CD14-positive monocyte (primary cell): ENCODE measurements at regions not wholly inside any gene's neighbourhood (a gene's known extent, or its start where the extent isn't known, plus 50 kb on each side); places are given as distances from the start of the nearest gene placed in this dataset.

ENCODE experiments used
- DNase-seq, 3 donors: peaks; one replicate each; pipeline ENCODE4 v3.0.0-alpha.2; 2011 to 2022
- H2AFZ ChIP-seq: 2 replicates; pipeline ENCODE4 v1.6.0; 2012; ENCODE audit warnings: mild to moderate bottlenecking, low read depth, low read length, inconsistent platforms; ENCODE audit not compliant: insufficient read depth, poor library complexity, severe bottlenecking
- H3K27ac ChIP-seq, 2 donors: 1 replicate in 1 of 2; 2 replicates in 1 of 2; pipeline ENCODE4 v1.5.1; 2012 to 2013; ENCODE audit warnings: low read length in 2 of 2, control low read depth in 1 of 2, inconsistent platforms in 1 of 2, low read depth in 1 of 2, mild to moderate bottlenecking in 1 of 2
- H3K27me3 ChIP-seq, 2 donors: one replicate each; pipeline versions ENCODE4 v1.6.0 to v1.6.1; 2011 to 2013; ENCODE audit warnings: low read length in 2 of 2; ENCODE audit not compliant: control insufficient read depth in 2 of 2, insufficient read depth in 2 of 2
- H3K36me3 ChIP-seq, 2 donors: replicated peaks in 1 of 2; 1 replicate in 1 of 2; 2 replicates in 1 of 2; pipeline versions ENCODE4 v1.5.1 to v1.6.1; 2012 to 2013; ENCODE audit warnings: low read length in 2 of 2, control low read depth in 1 of 2, inconsistent platforms in 1 of 2, mild to moderate bottlenecking in 1 of 2; ENCODE audit not compliant: insufficient read depth in 2 of 2, control insufficient read depth in 1 of 2
- H3K4me1 ChIP-seq, 2 donors: 1 replicate in 1 of 2; 2 replicates in 1 of 2; pipeline versions ENCODE4 v1.5.1 to v1.6.1; 2012 to 2013; ENCODE audit warnings: low read length in 2 of 2, control low read depth in 1 of 2, inconsistent platforms in 1 of 2, mild to moderate bottlenecking in 1 of 2, moderate library complexity in 1 of 2; ENCODE audit not compliant: insufficient read depth in 2 of 2, control insufficient read depth in 1 of 2
- H3K4me2 ChIP-seq: replicated peaks from 2 replicates; pipeline ENCODE3; 2012; ENCODE audit warnings: low read length, moderate library complexity, mild to moderate bottlenecking; ENCODE audit not compliant: poor library complexity, severe bottlenecking; ENCODE audit errors: extremely low read depth
- H3K4me3 ChIP-seq, 3 experiments: fragments of 200-600 bp in 1 of 3; sonication (generic) in 1 of 3; replicated peaks in 1 of 3; 1 replicate in 2 of 3; 2 replicates in 1 of 3; pipeline ENCODE4 v1.5.1; 2011 to 2013; ENCODE audit warnings: low read length in 3 of 3, mild to moderate bottlenecking in 3 of 3, control low read depth in 2 of 3, low read depth in 2 of 3, inconsistent platforms in 1 of 3, moderate library complexity in 1 of 3
- H3K79me2 ChIP-seq: 2 replicates; pipeline ENCODE4 v1.6.0; 2012; ENCODE audit warnings: mild to moderate bottlenecking, control low read depth, inconsistent platforms, low read length, moderate library complexity; ENCODE audit not compliant: insufficient read depth
- H3K9ac ChIP-seq: 2 replicates; pipeline ENCODE4 v1.6.0; 2017; ENCODE audit warnings: low read length, mild to moderate bottlenecking; ENCODE audit not compliant: insufficient read depth, poor library complexity, severe bottlenecking
- H3K9me3 ChIP-seq, 2 donors: replicated peaks in 1 of 2; 1 replicate in 1 of 2; 2 replicates in 1 of 2; pipeline versions ENCODE4 v1.5.1 to v1.6.1; 2012 to 2013; ENCODE audit warnings: low read length in 2 of 2, control low read depth in 1 of 2; ENCODE audit not compliant: control insufficient read depth in 1 of 2, insufficient read depth in 1 of 2
- H4K20me1 ChIP-seq: 2 replicates; pipeline ENCODE4 v1.6.0; 2012; ENCODE audit warnings: mild to moderate bottlenecking, low read length, control low read depth, moderate library complexity; ENCODE audit not compliant: insufficient read depth
- H3K27ac Mint-ChIP-seq, 7 donors: one replicate each; pipeline ENCODE4 v1.8.0; 2020; ENCODE audit warnings: mild to moderate bottlenecking in 7 of 7, mixed read lengths in 7 of 7, moderate library complexity in 6 of 7, inconsistent platforms in 2 of 7
- H3K27me3 Mint-ChIP-seq, 3 donors: one replicate each; pipeline ENCODE4 v1.8.0; 2021 to 2022; ENCODE audit warnings: low read depth in 3 of 3, mild to moderate bottlenecking in 3 of 3, mixed read lengths in 3 of 3, moderate library complexity in 3 of 3, inconsistent platforms in 1 of 3
- H3K36me3 Mint-ChIP-seq, 2 donors: one replicate each; pipeline ENCODE4 v1.8.0; 2020; ENCODE audit warnings: mixed read lengths in 2 of 2, inconsistent platforms in 1 of 2, mild to moderate bottlenecking in 1 of 2
- H3K4me1 Mint-ChIP-seq: one replicate; pipeline ENCODE4 v1.8.0; 2020; ENCODE audit warnings: mild to moderate bottlenecking, mixed read lengths
- H3K4me3 Mint-ChIP-seq, 2 donors: one replicate each; pipeline ENCODE4 v1.8.0; 2020; ENCODE audit warnings: mild to moderate bottlenecking in 2 of 2, mixed read lengths in 2 of 2, moderate library complexity in 1 of 2
- H3K9me3 Mint-ChIP-seq, 7 donors: one replicate each; pipeline ENCODE4 v1.8.0; 2020 to 2022; ENCODE audit warnings: mixed read lengths in 7 of 7, mild to moderate bottlenecking in 6 of 7, moderate library complexity in 6 of 7, inconsistent platforms in 2 of 7
- WGBS: methylation state at CpG from one replicate; pipeline ENCODE4 v1.1.5; 2013; ENCODE audit warnings: missing lambda C conversion rate; ENCODE audit not compliant: insufficient coverage; 5-methylcytosine and 5-hydroxymethylcytosine counted together
- intact Hi-C, 2 donors: fragments of 100-400 bp; cut with micrococcal nuclease; formaldehyde crosslinking; loops; one replicate each; pipeline versions ENCODE4 v1.15.0 to v1.15.1; 2023
- TF ChIP-seq, protein P1 (sequence below): fragments of 200-600 bp; IDR thresholded peaks from one replicate; pipeline ENCODE4 v1.8.0; 2022; ENCODE audit warnings: antibody characterized with exemption, mild to moderate bottlenecking

DNA sequence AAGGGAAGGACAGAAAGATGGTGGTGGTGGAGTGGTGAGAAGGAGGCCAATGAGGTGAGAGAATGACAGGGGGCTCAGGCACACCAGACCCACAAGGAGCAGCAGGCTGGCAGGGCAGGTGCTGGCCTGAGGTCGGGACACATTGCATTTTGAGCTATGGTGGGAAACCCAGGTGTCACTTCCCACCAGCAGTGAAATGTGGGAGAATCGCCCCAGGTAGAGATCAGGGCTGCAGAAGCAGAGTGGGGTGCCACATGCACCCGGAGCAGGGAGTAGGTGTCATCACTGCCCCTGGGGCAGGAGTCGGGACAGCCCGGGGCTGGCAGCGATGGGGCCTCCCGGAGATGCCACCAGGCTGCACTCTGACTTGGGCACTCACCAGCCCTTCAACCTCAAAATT is 315.8 kb downstream of the BCL11B start:
- H3K27me3 Mint-ChIP-seq: peaks cover 0 to 14% (median 7%) of the 10 kb centered on the region in 3 donors
- no peak overlapping the region for H3K4me2 ChIP-seq

DNA sequence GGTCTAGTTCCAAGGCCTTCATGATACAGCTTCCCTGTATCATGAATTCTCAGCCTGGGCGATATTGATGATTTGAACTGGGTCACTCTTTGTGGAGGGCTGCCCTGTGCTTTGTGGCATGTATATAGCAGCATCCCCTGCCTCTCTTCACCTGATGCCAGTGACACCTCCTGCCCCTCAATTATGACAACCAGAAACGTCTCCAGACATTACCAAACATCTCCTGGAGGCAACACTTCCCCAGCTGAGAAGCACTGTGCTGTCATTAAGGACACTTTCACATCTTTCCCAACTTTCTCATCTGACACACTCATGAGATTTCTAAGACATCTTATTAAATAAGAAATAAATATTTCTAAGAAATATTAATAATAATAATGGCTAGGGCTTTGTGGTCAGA is 315.3 kb downstream of the BCL11B start:
- Histone ChIP-seq H3K9ac (no peak overlapping the region), H3K4me2 (no peak overlapping the region), H2AFZ (no peak overlapping the region), H3K4me3 (no peak overlapping the region), H3K9me3 (no peaks in the 10 kb centered on the region), H3K4me1 (peaks cover 49 to 50% of the 10 kb centered on the region in 2 donors), H3K36me3 (no peaks in the 10 kb centered on the region), H3K79me2 (no peaks in the 10 kb centered on the region), H3K27ac (peak overlapping the region; percentile 65 to 69), H3K27me3 (no peaks in the 10 kb centered on the region), H4K20me1 (no peaks in the 10 kb centered on the region)
- TF ChIP-seq, protein P1, sequence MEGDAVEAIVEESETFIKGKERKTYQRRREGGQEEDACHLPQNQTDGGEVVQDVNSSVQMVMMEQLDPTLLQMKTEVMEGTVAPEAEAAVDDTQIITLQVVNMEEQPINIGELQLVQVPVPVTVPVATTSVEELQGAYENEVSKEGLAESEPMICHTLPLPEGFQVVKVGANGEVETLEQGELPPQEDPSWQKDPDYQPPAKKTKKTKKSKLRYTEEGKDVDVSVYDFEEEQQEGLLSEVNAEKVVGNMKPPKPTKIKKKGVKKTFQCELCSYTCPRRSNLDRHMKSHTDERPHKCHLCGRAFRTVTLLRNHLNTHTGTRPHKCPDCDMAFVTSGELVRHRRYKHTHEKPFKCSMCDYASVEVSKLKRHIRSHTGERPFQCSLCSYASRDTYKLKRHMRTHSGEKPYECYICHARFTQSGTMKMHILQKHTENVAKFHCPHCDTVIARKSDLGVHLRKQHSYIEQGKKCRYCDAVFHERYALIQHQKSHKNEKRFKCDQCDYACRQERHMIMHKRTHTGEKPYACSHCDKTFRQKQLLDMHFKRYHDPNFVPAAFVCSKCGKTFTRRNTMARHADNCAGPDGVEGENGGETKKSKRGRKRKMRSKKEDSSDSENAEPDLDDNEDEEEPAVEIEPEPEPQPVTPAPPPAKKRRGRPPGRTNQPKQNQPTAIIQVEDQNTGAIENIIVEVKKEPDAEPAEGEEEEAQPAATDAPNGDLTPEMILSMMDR: no peak
- Mint-ChIP-seq H3K4me3 (no peak overlapping the region), H3K27ac (peak overlapping the region; percentile 61 to 95 (median 88)), H3K4me1 (peaks cover 49% of the 10 kb centered on the region), H3K27me3 (peaks cover 0 to 12% (median 7%) of the 10 kb centered on the region in 3 donors), H3K36me3 (peaks cover 0 to 1% of the 10 kb centered on the region in 2 donors), H3K9me3 (peaks cover 0 to 6% (median 0%) of the 10 kb centered on the region in 7 donors)
- DNase-seq: peak; percentile 27 to 78 (median 74)
- WGBS: no CpG with 5 or more reads among the region's 2 CpGs
- intact Hi-C loops: loop anchor here (2.0 to 5.0 kb wide), 2 partner anchors 80 to 81 kb away; no protein-coding TSS in a partner anchor

More for the DNA sequence above, 315.8 kb downstream of the BCL11B start:
- H3K9me3 ChIP-seq: no peaks in the 10 kb centered on the region
- no peaks in the 10 kb centered on the region for H3K79me2 ChIP-seq
- intact Hi-C loops: loop anchor here (2.0 to 5.0 kb wide), 2 partner anchors 81 kb away; no protein-coding TSS in a partner anchor
- H3K27ac ChIP-seq: peak overlapping the region in 1 of 2 donors; percentile 65
- 86% methylated on average over 3 of the region's 7 CpGs for WGBS
- no peak overlapping the region for H3K4me3 Mint-ChIP-seq
- peaks cover 0 to 1% of the 10 kb centered on the region in 2 donors for H3K36me3 Mint-ChIP-seq
- H3K4me1 ChIP-seq: peaks cover 49 to 50% of the 10 kb centered on the region in 2 donors
- peaks cover 49% of the 10 kb centered on the region for H3K4me1 Mint-ChIP-seq
- H3K9me3 Mint-ChIP-seq: peaks cover 0 to 6% (median 0%) of the 10 kb centered on the region in 7 donors
- no peak for DNase-seq
- H4K20me1 ChIP-seq: no peaks in the 10 kb centered on the region
- TF ChIP-seq, protein P1: no peak
- H3K36me3 ChIP-seq: no peaks in the 10 kb centered on the region
- peak overlapping the region; percentile 12 to 92 (median 60) for H3K27ac Mint-ChIP-seq
- no peak overlapping the region for H3K9ac ChIP-seq
- no peak overlapping the region for H3K4me3 ChIP-seq
- H2AFZ ChIP-seq: no peak overlapping the region
- no peaks in the 10 kb centered on the region for H3K27me3 ChIP-seq
